DND-41 (cell line): ENCODE measurements at regions not wholly inside any gene's neighbourhood (a gene's known extent, or its start where the extent isn't known, plus 50 kb on each side); places are given as distances from the start of the nearest gene placed in this dataset.

ENCODE experiments used
- EZH2 ChIP-seq: IDR thresholded peaks from 3 replicates; pipeline ENCODE4 v1.6.1; 2012; ENCODE audit warnings: borderline replicate concordance, low read depth, mild to moderate bottlenecking, moderate library complexity, low read length, inconsistent platforms; ENCODE audit not compliant: severe bottlenecking
- TF ChIP-seq, protein P1 (sequence below): IDR thresholded peaks from 2 replicates; pipeline ENCODE4 v1.5.1; 2012; ENCODE audit warnings: borderline replicate concordance, low read length, moderate library complexity, mild to moderate bottlenecking; ENCODE audit not compliant: poor library complexity, severe bottlenecking; ENCODE audit errors: extremely low read depth

DNA sequence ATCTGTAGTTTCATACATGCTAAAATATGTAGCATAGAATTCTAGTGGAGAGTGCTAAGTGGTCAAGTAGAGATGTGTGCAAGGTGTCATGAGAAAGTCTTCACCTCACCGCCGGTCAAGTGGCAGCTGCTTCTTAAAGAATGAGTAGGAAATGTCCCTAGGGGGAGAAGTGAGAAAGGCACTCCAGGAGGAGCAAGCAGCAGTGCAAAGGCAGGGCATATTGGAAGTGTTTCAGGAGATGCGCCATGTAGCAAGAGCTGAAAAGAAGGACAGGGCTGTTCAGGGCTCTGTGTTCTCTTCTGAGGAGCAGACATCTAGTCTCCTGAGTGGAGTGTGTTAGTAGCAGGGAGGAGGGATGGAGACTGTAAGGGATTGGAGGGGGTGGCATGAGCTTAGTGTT lies 312.4 kb upstream of the SEMA6D start:
- TF ChIP-seq, protein P1, sequence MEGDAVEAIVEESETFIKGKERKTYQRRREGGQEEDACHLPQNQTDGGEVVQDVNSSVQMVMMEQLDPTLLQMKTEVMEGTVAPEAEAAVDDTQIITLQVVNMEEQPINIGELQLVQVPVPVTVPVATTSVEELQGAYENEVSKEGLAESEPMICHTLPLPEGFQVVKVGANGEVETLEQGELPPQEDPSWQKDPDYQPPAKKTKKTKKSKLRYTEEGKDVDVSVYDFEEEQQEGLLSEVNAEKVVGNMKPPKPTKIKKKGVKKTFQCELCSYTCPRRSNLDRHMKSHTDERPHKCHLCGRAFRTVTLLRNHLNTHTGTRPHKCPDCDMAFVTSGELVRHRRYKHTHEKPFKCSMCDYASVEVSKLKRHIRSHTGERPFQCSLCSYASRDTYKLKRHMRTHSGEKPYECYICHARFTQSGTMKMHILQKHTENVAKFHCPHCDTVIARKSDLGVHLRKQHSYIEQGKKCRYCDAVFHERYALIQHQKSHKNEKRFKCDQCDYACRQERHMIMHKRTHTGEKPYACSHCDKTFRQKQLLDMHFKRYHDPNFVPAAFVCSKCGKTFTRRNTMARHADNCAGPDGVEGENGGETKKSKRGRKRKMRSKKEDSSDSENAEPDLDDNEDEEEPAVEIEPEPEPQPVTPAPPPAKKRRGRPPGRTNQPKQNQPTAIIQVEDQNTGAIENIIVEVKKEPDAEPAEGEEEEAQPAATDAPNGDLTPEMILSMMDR = no peak
- TF ChIP-seq EZH2 = no peak
